SK-N-SH (cell line): ENCODE measurements at regions not wholly inside any gene's neighbourhood (a gene's known extent, or its start where the extent isn't known, plus 50 kb on each side); places are given as distances from the start of the nearest gene placed in this dataset.

Source experiments
- CTCF ChIP-seq: fragments of 200-600 bp; sonication (generic); IDR thresholded peaks from 2 replicates; pipeline ENCODE4 v1.6.1; 2017; ENCODE audit warnings: antibody characterized with exemption, mild to moderate bottlenecking, moderate library complexity
- EP300 ChIP-seq, 2 experiments: IDR thresholded peaks; 2 replicates each; pipeline versions ENCODE4 v1.4.0 to v1.6.1; 2012; ENCODE audit warnings: borderline replicate concordance in 1 of 2, low read depth in 1 of 2, low read length in 1 of 2
- EZH2phosphoT487 ChIP-seq: fragments of 200-600 bp; sonication (generic); IDR thresholded peaks from 2 replicates; pipeline ENCODE4 v1.6.1; 2017; ENCODE audit warnings: low read depth, mixed run types, mild to moderate bottlenecking, antibody characterized with exemption, moderate library complexity, borderline replicate concordance
- FOXM1 ChIP-seq: IDR thresholded peaks from 2 replicates; pipeline ENCODE4 v1.4.0; 2012; ENCODE audit warnings: low read depth, mild to moderate bottlenecking
- POLR2AphosphoS5 ChIP-seq: IDR thresholded peaks from 2 replicates; pipeline ENCODE4 v1.6.1; 2012; ENCODE audit warnings: low read depth, low read length

DNA sequence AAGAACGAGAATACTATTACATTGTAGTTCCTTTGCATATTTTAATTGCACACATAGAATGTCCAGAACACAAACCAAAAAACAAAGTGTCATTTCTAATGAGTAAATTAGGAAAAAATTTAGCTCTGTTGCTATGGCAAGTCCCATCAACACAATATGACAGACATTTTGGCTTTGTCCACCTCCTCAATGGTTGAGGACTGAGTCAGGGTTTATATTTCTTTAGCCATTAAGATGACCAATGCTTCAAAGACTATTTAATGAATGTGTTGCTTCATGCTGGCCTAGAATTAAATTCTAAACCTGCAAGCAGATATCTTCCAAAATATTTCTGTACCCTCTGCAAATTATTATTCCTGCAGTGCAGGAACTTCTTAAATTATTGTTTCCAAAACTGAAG lies 719.2 kb downstream of the NTRK3 start:
- TF ChIP-seq EZH2phosphoT487: no peak
- no peak for TF ChIP-seq CTCF
- no peak for TF ChIP-seq POLR2AphosphoS5
- TF ChIP-seq FOXM1: no peak
- no peak for TF ChIP-seq EP300 (IDR thresholded peaks at IDR 0.05; ENCODE audit: borderline replicate concordance in 1 of 2, low read depth in 1 of 2, low read length in 1 of 2)
